ENCODE measurements at regions not wholly inside any gene's neighbourhood (a gene's known extent, or its start where the extent isn't known, plus 50 kb on each side); places are given as distances from the start of the nearest gene placed in this dataset.

DNA sequence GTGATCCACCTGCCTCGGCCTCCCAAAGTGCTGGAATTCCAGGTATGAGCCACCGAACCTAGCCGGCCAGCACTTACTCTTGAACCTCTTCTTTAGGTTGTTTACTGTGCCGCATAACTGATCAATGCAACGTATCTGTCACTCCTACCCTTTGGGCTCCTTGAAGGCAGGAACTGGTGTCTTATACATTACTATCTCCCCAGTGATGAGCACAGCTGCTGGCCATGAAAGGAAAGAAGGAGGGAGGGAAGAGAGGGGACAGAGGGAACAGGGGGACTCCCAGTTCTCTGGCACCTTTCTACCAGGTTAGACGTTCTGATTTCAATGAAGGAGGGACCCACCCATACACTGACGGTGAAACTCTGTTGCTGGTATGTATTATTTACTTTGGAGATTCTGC lies 111.8 kb upstream of the NANOS1 start:
- TF ChIP-seq, protein P1, sequence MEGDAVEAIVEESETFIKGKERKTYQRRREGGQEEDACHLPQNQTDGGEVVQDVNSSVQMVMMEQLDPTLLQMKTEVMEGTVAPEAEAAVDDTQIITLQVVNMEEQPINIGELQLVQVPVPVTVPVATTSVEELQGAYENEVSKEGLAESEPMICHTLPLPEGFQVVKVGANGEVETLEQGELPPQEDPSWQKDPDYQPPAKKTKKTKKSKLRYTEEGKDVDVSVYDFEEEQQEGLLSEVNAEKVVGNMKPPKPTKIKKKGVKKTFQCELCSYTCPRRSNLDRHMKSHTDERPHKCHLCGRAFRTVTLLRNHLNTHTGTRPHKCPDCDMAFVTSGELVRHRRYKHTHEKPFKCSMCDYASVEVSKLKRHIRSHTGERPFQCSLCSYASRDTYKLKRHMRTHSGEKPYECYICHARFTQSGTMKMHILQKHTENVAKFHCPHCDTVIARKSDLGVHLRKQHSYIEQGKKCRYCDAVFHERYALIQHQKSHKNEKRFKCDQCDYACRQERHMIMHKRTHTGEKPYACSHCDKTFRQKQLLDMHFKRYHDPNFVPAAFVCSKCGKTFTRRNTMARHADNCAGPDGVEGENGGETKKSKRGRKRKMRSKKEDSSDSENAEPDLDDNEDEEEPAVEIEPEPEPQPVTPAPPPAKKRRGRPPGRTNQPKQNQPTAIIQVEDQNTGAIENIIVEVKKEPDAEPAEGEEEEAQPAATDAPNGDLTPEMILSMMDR (optimal IDR thresholded peaks at IDR 0.05 in 1 of 3, IDR thresholded peaks at IDR 0.05 in 1 of 3, conservative IDR thresholded peaks at IDR 0.05 in 1 of 3; ENCODE audit: extremely low read depth in 1 of 3, insufficient read depth in 2 of 3, low read length in 3 of 3), result no peak
- TF ChIP-seq EZH2 (IDR thresholded peaks at IDR 0.05; ENCODE audit: low read length), result no peak

Measured in keratinocyte (primary cell).